NCI-H2029 treated with DMSO at 0.1 percent for 48 hours (cell line): ENCODE measurements at regions not wholly inside any gene's neighbourhood (a gene's known extent, or its start where the extent isn't known, plus 50 kb on each side); places are given as distances from the start of the nearest gene placed in this dataset.

Experiments used
- DNase-seq: peaks from one replicate; lab custom pipeline; 2025; lab: John Stamatoyannopoulos, UW

DNA sequence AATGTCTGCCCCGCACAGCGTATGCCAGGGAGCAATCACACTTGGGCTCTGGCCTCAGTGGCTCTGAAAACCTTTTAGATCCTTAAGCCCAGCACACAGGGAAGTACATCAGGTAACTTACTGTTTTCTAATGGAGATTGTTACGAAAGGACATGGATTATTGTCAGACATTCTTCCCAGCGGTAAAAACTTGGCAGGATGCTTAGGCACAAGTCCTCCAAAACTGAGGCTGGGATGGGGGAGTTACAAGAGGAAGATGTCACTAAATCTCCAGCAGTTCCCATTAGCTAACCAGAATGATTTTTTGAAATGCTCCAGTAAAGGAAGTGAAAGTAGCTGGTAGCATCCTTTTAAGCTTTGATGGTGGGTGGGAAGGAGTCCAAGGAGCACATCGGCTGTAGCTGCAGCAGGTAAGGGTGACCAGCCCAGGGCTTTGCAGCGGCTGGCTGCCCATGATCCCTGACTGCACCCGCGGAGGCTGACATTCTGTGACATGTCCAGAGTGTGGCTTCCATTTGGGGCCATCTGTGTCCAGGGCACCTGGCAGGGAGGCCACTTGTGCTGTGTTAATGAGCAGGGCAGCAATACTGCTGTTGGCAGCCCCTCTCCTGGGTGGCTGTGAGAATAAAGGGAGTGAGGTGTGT lies 165.8 kb downstream of the GADD45G start:
- peak; percentile 11 for DNase-seq

DNA sequence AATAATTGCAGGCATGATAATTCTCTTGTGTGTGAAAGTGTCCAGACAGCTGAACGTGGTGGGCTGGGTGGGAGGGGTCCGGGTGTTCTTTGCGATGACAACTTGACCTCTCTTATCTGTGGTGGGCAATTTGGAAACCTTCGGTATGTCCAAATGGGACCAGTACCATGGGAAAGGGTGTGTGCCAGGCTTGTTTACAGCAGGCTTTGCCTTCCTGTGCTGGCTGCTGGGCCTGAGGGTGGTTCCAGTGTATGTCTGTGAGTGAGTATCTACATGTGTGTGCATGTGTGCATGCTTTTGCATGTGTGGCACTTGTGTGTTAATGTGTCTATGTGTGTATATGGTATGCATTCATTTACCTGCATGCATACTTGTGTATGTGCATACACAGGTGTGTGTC lies 166.4 kb downstream of the GADD45G start:
- no peak for DNase-seq

DNA sequence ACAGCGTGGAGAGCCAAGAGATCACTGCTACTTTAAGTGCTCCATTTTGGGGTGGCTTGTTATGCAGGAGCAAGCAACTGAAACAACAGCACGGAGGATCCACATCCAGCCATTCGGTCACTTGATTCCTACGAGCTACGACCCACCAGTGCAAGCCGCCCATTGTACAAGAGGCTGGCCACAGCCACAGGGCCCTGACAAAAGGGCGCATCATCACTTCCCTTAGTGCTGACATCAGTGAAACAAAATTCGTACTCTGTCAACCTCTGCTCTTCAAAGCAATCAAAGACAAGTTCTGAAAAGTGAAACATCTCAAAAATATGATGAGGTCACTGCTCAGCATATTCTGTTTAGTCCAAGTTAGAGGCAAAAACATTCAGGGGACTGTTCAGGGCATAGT lies 168.4 kb downstream of the GADD45G start:
- DNase-seq = no peak

DNA sequence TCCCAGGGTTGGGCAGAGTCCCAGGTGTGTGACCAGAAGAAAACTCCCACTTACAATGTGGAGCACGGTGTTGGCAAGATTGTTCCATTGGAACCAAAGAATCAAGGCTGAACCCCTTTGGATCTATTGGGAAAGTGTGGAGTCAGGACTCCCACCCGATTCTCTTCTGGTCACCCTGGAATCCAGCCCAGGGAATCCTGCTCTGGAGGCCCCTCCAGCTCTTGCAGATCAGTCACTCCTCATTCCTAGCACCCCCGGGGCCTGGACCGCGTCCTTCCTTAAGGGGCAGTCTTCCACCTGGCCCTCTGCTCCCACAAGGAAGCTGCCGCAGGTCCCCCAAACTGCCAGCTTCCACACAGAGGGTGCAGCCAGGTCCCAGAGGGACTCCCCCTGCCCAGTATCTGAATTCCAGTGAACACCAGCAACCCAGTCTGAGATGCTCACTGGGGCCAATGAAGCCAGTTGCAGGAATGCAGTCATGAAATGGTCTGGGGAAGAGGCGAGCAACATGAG lies 170.1 kb downstream of the GADD45G start:
- DNase-seq = no peak

DNA sequence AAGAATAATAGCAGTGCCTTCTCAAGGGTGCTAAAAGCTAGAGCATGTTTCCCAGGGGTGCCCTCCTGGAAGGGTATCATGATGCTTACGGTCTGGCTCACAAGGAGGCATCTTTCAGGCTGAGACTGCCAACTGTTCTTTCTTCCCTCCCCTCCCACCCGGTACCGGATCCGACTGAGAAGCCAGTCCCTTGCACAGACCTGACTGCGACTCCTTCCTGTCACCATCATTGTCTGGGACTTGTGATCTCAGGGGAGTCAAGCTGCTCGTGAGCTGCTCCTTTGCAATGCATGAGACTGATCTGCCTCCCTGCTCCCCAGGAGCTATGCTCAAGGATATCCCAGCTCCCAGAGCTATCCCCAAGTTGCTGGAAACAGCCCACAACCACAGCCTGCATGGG lies 170.8 kb downstream of the GADD45G start:
- DNase-seq = no peak

DNA sequence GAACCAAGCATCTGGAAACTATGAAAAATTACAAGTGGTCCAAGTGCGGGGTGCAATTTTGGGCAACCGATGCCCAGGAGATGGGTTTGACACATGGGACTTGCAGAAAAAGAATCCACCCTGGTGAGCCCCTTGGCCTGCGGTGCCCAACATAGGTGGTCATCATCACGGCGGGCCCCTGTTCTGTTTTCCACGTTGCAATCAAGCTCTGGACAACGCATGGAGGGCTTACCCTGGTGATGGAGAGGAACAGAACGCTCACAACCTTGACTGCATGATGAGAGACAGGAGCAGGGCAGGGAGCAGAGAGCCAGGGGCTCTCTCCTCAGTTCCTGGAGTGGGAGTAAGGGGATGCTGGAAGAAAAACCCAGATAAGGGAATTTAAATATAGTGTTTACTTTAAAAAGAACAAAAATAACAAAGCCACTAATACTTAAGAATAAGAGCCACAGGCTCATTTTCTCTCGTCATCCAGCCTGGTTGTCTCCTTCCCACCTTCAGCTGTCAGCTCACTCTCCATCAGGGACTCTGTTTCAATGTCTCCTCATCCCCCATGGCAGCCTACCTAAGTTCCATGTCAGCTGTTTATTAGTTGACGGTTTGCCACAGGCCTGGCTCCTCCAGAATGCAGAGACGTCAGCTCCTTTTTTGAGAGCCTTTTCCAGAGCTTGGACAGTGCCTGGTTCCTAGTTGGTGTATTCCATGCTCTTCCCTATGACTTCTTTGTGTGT lies 172.1 kb downstream of the GADD45G start:
- DNase-seq = no peak

DNA sequence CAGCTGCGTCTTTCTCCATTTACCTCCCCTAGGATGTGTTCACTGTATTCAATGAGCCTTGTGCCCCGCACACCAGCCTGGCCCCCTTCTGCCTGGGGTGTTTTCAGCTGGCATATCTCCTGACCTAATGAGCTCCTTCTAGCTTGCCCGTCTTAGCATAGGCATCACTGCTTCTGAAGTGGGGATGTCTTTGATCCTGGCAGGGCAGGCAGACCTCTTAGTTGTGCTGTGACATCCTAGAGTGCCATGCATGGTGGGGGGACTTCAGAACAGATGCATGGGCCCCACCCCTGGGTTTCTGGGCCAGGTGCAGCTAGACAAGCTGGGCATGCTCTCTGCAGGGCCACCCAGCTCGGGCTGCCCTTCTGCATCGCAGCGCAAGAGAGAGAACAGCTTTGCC lies 172.7 kb downstream of the GADD45G start:
- no peak for DNase-seq

DNA sequence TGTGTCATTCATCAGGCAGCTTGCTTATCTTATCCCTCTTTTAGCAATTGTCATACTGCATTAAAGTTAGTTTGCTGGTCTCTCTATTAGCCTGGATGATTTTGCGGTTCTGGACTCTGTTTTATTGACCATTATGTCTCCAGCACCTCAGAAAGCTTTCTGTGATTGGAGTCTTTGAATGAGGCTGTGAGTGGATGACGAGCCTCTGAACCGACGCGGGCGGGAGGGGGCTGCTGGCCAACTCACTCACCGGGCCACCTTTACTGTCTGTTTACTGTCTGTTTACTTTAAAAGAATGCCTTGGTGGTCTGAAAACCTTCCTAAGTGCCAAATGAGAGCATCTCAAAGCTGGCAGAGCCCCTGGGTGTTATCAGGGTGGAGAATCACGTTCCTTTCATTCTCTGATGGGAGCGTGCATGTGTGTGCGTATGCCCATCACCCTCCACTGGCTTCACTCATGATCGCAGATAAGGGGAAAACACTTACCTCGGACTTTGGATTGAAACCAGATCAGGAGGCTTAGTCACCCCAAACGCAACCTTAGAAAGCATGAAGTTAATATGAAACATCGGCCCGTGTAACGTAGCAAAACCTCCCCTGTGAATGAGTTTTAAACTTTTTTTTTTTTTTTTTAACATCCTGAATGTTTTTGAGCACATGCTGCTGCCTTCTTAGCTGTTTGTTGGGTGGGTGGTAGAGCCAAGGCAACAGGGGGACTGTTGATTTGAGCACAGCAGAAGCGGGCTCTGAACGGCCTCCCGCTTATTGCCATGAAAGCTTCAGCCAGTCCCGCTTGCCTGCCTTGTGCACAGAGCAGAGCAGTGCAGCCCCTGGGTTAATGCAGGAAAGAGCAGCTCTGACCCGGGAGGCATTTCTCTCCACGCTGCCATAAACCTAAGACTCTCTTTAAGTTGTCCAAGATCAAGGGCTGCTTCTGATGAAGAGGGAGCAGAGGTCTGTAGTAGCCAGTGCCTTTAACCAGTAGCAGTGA lies 173.6 kb downstream of the GADD45G start:
- no peak for DNase-seq

DNA sequence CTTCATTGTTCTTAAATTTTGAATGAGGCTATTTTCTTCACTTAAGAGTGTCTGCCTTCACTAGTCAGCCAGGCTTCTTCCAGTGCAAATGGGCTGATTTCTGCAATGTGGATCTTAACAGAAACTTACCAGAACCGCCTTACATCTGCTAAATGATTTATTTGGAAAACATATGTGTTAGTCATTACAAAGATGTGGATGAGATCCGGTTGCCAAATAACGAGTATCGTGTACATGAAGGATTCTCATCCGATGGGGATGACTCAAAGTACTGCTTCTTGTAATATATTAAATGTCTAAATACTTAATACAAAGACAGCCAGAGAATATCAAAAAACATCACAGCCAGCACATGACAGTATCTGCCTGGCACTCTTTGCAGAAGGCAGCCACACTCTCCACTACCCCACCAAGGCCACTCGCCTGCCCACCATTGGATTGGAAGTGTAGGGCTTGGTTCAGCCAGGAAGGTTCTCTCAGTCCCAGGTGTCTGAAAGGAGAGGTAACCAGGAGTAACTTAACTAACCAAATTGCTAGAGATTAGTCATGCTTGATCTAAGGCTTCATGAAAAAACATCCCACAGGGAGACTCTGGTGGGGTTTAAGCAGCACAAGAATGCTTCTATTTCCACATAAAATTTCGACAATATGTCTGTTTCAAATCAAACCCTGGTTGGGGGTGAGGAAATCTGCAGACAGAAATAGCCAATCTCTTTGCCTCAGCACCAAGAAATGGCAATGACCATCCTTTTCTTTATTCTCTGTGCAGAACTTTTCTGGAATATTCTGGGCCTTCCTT lies 174.8 kb downstream of the GADD45G start:
- no peak for DNase-seq

DNA sequence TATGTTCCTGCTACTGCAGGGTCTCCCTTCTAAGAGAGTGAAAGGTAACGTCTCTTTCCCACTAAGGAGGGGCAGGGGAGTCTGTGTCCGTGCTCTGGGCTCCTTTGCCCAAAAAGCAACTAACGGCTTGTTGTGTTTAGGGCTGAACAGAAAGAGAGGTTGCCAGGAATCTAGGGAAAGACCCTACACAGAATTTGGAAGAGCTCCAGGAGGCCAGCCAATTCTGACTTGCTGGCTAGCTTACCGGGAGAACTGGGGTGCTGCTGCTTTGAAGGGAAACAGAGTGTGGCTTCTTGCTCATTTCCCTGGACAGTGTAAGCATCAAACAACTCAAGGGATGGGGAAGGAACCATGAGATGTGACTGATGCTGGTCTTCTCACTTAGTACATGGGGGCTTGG lies 176.1 kb downstream of the GADD45G start:
- no peak for DNase-seq

DNA sequence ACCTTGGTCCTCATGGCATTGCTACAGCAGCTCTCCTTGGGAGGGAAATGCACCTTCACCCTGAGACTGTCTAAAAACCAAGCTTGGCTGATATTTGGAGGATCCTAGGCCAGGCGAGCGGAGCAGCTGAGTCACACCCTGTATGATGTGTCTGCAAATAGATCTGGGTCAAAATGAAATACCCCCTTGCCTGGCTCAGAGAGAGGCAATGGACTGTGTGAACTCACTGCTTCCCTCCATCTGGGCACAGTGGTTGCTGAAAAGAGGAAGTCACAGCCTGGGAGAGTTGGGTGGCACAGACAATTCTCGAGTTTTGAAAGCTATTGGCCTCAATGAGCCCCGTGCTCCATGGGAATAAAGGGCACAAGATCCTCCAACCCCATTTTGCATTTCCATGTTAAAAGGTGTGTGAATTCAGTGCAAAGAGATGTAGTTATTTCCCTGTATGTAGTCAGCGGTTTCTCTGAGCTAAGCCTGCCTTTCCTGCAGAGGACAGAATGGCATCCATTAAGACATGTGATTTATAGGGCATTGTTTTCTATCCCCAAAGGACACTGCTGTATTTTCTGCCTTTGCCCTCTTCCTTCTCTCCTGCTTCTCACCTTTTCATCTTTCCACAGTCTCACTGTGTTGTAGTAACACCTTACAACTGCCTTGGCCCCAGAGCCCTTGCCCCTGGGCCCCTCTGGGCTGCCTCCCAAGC lies 177.2 kb downstream of the GADD45G start:
- no peak for DNase-seq

DNA sequence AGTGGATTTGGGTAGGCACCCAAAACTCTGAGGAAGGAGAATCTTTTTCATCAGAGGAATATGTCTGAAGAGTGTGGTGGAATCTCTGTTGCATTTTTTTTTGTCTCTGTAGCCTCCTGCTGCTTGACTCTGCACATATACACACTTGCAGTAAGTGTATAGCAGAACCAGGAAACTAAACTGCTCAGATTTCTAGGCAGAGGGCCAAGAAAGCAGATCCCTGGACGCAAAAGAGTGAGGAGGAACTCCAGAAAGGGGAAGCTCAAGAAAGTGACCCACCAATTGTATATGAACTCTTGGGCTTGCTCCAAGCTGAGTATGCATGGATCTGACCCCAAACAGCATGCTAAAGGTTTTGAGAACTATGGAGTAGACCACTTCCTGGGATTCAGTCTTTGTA lies 181.8 kb downstream of the GADD45G start:
- no peak for DNase-seq

DNA sequence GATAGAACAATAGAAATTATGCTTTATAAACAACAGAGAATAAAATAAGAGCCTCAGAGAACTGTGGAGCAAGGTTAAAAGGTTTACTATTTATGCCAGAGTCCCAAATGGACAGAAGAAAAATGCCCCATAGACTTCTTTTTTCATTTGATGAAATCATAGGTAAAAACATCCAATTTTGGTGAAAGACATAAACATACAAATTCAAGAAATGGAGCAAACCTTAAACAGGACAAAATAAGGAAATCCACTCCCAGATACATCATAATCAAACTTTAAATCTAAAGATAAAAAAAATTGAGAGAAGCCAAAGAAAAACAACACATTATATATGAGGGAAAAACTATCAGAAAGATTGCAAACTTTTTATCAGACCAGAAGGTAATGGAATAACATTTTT lies 182.8 kb downstream of the GADD45G start:
- DNase-seq = no peak

DNA sequence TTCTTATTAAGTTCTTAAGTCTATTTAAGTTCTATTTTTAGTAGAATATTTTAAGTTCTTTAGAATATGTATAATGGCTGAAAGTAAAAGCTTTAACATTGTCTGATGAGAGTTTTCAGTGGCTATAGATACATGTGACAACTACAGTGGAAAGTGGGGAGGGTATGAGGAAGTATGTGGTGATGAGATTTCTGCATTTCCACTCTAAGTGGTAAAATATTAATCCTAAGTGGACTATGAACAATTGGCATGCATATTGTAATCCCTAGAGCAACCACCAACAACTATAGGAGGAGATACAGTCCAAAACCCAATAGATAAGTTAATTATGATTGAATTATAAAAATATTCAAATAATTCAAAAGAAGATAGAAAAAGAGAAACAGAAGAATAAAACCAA lies 183.6 kb downstream of the GADD45G start:
- DNase-seq = no peak

DNA sequence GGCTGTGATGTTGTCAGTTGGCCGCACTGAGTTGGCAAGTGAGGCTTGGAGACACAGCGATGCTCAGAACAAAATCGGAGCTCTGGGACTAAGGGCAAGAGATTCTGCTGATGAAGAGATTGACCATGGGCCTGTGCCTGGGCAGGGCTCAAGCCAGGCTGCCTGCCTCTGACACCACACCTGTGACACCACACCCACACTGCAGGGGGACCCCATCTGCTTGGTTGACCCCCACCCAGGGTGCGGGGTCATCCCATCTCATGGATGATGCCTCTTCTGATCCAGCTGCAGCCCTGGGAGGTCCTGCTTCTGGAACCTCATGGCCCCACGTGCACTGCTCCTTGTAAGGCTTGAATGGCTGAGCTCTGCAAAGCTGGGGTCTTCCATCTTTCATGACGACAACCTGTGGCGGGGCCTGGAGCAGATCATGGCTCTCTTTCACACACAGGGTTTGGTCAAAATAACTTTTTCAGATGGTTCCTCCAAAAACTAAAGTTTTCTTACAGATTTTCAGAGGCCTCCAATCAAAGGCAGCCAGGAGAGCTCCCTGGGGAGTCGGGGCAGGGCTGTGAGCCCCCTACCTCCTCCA lies 185.2 kb downstream of the GADD45G start:
- DNase-seq = no peak

DNA sequence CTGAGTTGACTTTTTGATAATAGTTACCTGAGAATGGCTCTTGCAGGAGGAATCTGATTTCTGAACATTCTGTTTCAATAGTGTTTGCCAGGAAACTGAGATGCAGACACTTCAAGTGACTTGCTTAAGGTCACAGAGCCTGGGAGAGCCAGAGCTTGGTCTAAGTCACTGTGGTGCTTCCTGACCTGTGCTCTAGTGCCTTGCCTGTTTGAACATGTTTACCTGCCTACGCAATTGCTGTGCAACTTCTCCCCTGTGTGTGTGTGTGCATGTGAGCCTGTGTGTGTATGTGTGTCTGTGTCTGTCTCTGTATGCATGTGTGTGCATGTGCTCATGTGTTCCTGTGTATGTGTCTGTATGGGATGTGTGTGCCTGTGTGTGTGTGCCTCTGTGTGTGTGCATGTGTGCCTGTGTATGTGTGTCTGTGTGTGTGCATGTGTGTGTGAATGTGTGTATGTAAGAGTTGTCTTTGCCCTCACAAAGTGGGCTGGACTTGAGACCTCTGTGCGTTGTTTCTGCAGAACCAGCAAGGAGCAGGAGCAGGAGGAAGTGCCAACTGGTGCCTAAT lies 185.8 kb downstream of the GADD45G start:
- no peak for DNase-seq

DNA sequence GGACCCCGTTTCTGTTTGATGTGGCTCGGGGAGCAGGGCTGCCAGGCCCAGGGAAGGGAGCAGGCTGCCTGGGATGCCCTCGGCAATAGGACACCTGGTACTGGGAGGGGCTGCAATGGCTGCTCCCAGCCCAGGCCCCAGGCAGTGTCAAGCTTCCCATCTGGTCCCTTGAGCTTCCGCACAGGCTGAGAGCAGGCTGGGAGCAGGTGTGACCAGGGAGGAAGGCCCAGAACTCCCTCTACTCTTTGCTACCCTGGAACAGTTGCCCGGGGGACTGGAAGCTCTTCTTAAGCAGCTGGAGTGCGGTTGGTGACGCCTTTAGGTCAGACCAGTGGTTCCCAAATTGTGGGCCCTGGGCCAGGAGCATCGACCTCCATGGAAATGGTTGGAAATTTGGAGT lies 186.9 kb downstream of the GADD45G start:
- no peak for DNase-seq

DNA sequence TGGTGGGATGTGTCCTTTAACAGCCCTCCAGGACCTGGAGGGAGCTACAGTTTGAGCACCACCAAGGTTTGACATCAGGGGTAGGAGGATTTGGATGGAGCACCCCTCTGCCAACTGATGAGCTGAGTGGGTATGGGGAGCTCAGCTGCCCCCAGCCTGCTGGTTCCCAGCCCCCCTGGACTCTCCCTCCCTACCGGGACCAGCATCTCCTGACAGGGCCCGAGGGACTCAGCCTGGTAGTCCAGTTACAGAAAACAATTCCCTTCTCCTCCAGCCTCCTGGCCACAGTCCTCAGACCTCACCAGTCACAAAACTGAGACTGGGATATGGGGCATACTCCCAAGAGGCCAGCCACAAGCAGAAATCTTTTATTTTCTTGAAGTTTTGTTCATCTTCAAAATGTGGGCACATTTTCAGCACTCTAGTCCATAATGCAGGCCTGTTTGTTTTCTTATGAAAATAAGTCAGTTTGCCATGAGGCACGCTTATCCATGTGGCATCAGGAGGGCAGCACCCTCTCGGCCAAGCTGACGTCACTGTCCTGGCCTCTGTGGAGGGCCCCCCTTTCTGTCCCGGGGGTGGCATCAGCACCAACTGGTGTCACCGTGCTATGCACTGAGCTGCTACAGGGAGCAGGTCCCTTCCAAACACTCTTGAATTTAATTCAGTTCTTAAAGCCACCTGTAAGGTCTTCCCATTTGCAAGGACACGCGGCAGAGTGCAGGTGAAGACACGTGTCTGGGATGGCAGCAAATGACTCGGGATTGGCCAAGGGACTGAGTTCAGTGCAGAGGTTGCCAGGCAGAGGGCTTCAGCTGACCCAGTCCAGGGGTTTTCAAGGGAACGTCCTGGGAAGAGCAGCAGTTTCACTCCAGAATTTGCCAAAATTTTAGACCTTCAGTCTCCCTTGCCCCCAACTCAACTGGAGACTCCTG lies 187.6 kb downstream of the GADD45G start:
- DNase-seq = no peak

DNA sequence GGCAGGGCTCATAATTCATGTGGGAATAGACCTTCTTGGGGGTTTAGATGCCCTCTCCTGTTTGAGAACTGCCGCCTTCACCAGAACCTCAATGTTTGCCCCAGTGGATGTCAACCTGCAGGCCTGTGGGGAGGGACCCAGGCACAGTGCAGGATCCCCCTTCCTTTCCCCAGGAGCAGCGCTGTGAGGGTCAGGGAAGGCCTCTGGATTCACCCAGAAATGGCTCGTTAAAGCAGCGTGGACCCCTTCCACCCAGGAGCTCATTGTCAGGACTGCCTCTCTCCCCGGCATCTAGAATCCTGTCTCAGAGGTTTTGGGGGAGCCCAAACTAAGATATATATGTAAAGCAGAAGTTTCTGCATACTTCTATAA lies 188.3 kb downstream of the GADD45G start:
- no peak for DNase-seq
